ENCODE measurements at regions not wholly inside any gene's neighbourhood (a gene's known extent, or its start where the extent isn't known, plus 50 kb on each side); places are given as distances from the start of the nearest gene placed in this dataset.

- TF ChIP-seq CTCF (conservative IDR thresholded peaks at IDR 0.05; ENCODE audit: low read length) (no peak), EZH2phosphoT487 (IDR thresholded peaks at IDR 0.05; ENCODE audit: borderline replicate concordance) (no peak)
Measured at GRCh38 chr11:113553235-113553634, 78.0 kb upstream of the DRD2 start.

All from Loucy (cell line).